Stimulated activated CD4-positive, alpha-beta T cell treated with anti-CD3 and anti-CD28 coated beads, Interleukin-12 subunit alpha, Interleukin-12 subunit beta, amount 100 ng/mL, for 48 hours (primary cell): ENCODE measurements at regions not wholly inside any gene's neighbourhood (a gene's known extent, or its start where the extent isn't known, plus 50 kb on each side); places are given as distances from the start of the nearest gene placed in this dataset.

Experiments
- DNase-seq, 3 donors: peaks; one replicate each; pipeline ENCODE4 v3.0.0-alpha.2; 2020; ENCODE audit warnings: low read depth in 2 of 3, low spot score in 1 of 3

GRCh38 chr1:56197946-56198345, 381.4 kb downstream of the PLPP3 start:
- DNase-seq = no peak

- no peak for DNase-seq
These were observed 382.5 kb downstream of the PLPP3 start for GRCh38 chr1:56196839-56197238.

GRCh38 chr1:56194701-56195300, 384.6 kb downstream of the PLPP3 start:
- DNase-seq = no peak

- no peak for DNase-seq
These were observed 385.7 kb downstream of the PLPP3 start for GRCh38 chr1:56193656-56194055.

GRCh38 chr1:56191369-56191768, 388.0 kb downstream of the PLPP3 start:
- no peak for DNase-seq

GRCh38 chr1:56190806-56191365, 388.5 kb downstream of the PLPP3 start:
- no peak for DNase-seq

GRCh38 chr1:56189946-56190805, 389.2 kb downstream of the PLPP3 start:
- DNase-seq = no peak

- DNase-seq = no peak
These were observed 389.9 kb downstream of the PLPP3 start for GRCh38 chr1:56189454-56189853.

GRCh38 chr1:56188855-56189254, 390.5 kb downstream of the PLPP3 start:
- no peak for DNase-seq

GRCh38 chr1:56188221-56188620, 391.1 kb downstream of the PLPP3 start:
- no peak for DNase-seq

- DNase-seq = no peak
These were observed 392.0 kb downstream of the PLPP3 start for GRCh38 chr1:56187405-56187804.

GRCh38 chr1:56185493-56185892, 393.9 kb downstream of the PLPP3 start:
- no peak for DNase-seq

- no peak for DNase-seq
These were observed 396.2 kb downstream of the PLPP3 start for GRCh38 chr1:56183151-56183550.

GRCh38 chr1:56180520-56181190, 398.7 kb downstream of the PLPP3 start:
- no peak for DNase-seq

GRCh38 chr1:56179543-56179942, 399.8 kb downstream of the PLPP3 start:
- DNase-seq = no peak

GRCh38 chr1:56175211-56175610, 404.2 kb downstream of the PLPP3 start:
- no peak for DNase-seq

- DNase-seq = no peak
These were observed 405.0 kb downstream of the PLPP3 start for GRCh38 chr1:56174176-56174885.

- no peak for DNase-seq
These were observed 405.6 kb downstream of the PLPP3 start for GRCh38 chr1:56173736-56174135.

- no peak for DNase-seq
These were observed 407.7 kb downstream of the PLPP3 start for GRCh38 chr1:56171670-56172069.

- no peak for DNase-seq
These were observed 408.5 kb downstream of the PLPP3 start for GRCh38 chr1:56170784-56171320.

GRCh38 chr1:56169856-56170255, 409.5 kb downstream of the PLPP3 start:
- DNase-seq = no peak
